Fibroblast of lung (primary cell): ENCODE measurements at regions not wholly inside any gene's neighbourhood (a gene's known extent, or its start where the extent isn't known, plus 50 kb on each side); places are given as distances from the start of the nearest gene placed in this dataset.
"Not testable (repeated sequence)": the region's sequence is repeated elsewhere in the genome, so short reads cannot be mapped to it uniquely, and the experiment has no call there.

Experiments used
- DNase-seq, 2 donors: peaks; one replicate each; pipeline versions ENCODE4 v3.0.0 to v3.0.0-alpha.2; 2010; ENCODE audit warnings: low read depth in 2 of 2
- H2AFZ ChIP-seq: 2 replicates; pipeline ENCODE4 v1.5.1; 2012; ENCODE audit warnings: low read length, control low read depth, inconsistent platforms
- H3K27ac ChIP-seq: 2 replicates; pipeline ENCODE4 v1.5.1; 2011; ENCODE audit warnings: low read length, control low read depth; ENCODE audit not compliant: insufficient read depth
- H3K27me3 ChIP-seq: 2 replicates; pipeline ENCODE4 v1.5.1; 2011; ENCODE audit warnings: mild to moderate bottlenecking, low read length; ENCODE audit not compliant: control insufficient read depth, insufficient read depth
- H3K36me3 ChIP-seq: 2 replicates; pipeline ENCODE4 v1.5.1; 2011; ENCODE audit warnings: low read length; ENCODE audit not compliant: control insufficient read depth, insufficient read depth
- H3K4me1 ChIP-seq: 2 replicates; pipeline ENCODE4 v1.5.1; 2011; ENCODE audit warnings: low read length; ENCODE audit not compliant: control insufficient read depth, insufficient read depth; ENCODE audit errors: extremely low read depth
- H3K4me2 ChIP-seq: 2 replicates; pipeline ENCODE4 v1.5.1; 2011; ENCODE audit warnings: low read length, control low read depth; ENCODE audit not compliant: insufficient read depth; ENCODE audit errors: extremely low read depth
- H3K4me3 ChIP-seq, 4 experiments: fragments of 200-600 bp in 1 of 4; sonication (generic) in 1 of 4; replicated peaks in 1 of 4; 2 replicates each; pipeline ENCODE4 v1.5.1; 2011 to 2016; ENCODE audit warnings: low read length in 4 of 4, low read depth in 3 of 4, mild to moderate bottlenecking in 3 of 4, control low read depth in 2 of 4, inconsistent platforms in 1 of 4, mixed read lengths in 1 of 4; ENCODE audit not compliant: insufficient read depth in 1 of 4; ENCODE audit errors: control extremely low read depth in 1 of 4
- H3K79me2 ChIP-seq: 2 replicates; pipeline ENCODE4 v1.5.1; 2012; ENCODE audit warnings: mild to moderate bottlenecking, low read length, inconsistent platforms; ENCODE audit not compliant: control insufficient read depth, insufficient read depth
- H3K9ac ChIP-seq: 2 replicates; pipeline ENCODE4 v1.5.1; 2011; ENCODE audit warnings: mild to moderate bottlenecking, low read length, control low read depth; ENCODE audit not compliant: insufficient read depth
- H3K9me3 ChIP-seq: 2 replicates; pipeline ENCODE4 v1.5.1; 2012; ENCODE audit warnings: low read depth, low read length; ENCODE audit not compliant: control insufficient read depth, insufficient read depth
- H4K20me1 ChIP-seq: 2 replicates; pipeline ENCODE4 v1.5.1; 2011; ENCODE audit warnings: low read length; ENCODE audit not compliant: control insufficient read depth, insufficient read depth; ENCODE audit errors: extremely low read depth

GRCh38 chr21:10412928-10413246 is 108.5 kb upstream of the TPTE start:
- not testable (repeated sequence) for H3K4me2 ChIP-seq, H3K4me3 ChIP-seq, H4K20me1 ChIP-seq, H3K9ac ChIP-seq, DNase-seq, H3K9me3 ChIP-seq, H3K4me1 ChIP-seq, H3K36me3 ChIP-seq, H3K27ac ChIP-seq, H3K79me2 ChIP-seq, H2AFZ ChIP-seq, H3K27me3 ChIP-seq

DNA sequence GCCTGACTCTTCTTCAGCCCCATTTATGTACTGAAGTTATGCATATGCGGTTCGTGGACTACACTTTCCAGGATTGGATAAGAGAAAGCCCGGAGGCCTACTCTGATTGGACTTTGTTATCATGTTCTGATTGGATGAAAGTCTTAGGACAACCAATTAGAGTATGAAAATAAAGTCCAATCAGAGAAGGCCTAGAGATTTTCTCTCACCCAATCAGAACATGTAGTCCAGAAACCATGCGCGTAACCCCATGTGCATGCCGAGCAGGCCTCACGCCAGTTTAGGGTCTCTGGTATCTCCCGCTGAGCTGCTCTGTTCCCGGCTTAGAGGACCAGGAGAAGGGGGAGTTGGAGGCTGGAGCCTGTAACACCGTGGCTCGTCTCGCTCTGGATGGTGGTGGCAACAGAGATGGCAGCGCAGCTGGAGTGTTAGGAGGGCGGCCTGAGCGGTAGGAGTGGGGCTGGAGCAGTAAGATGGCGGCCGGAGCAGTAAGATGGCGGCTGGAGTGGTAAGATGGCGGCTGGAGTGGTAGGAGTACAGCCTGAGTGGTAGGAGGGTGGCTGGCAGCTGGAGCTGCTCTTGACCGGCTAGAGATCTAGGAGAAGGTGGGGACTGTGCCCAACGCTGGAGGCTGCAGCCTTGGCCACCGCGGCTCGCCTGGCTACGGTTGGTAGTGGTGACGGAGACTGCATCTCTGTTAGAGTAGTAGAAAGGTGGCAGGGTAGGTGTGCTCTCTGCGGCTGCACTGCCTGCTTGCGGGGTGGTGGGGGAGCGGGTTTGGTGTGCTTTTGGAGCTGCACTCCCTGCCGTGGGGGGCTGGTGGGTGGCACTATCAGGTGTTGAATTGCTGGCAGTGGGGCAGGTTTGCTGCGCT is 107.9 kb upstream of the TPTE start:
- not testable (repeated sequence) for DNase-seq, H3K36me3 ChIP-seq, H3K27me3 ChIP-seq, H3K4me1 ChIP-seq, H3K4me3 ChIP-seq, H4K20me1 ChIP-seq, H3K79me2 ChIP-seq, H2AFZ ChIP-seq, H3K9me3 ChIP-seq, H3K4me2 ChIP-seq, H3K9ac ChIP-seq, H3K27ac ChIP-seq

- H3K4me1 ChIP-seq, H3K4me3 ChIP-seq, H3K36me3 ChIP-seq, DNase-seq, H3K27me3 ChIP-seq, H2AFZ ChIP-seq, H3K4me2 ChIP-seq, H4K20me1 ChIP-seq, H3K9me3 ChIP-seq, H3K9ac ChIP-seq, H3K27ac ChIP-seq, H3K79me2 ChIP-seq: not testable (repeated sequence)
Observed at GRCh38 chr21:10414121-10414924, 107.1 kb upstream of the TPTE start.

GRCh38 chr21:10414925-10415254 is 106.5 kb upstream of the TPTE start:
- not testable (repeated sequence) for H3K4me3 ChIP-seq, H3K79me2 ChIP-seq, H2AFZ ChIP-seq, H4K20me1 ChIP-seq, H3K9ac ChIP-seq, H3K27ac ChIP-seq, H3K4me2 ChIP-seq, H3K9me3 ChIP-seq, H3K36me3 ChIP-seq, H3K4me1 ChIP-seq, H3K27me3 ChIP-seq, DNase-seq

DNA sequence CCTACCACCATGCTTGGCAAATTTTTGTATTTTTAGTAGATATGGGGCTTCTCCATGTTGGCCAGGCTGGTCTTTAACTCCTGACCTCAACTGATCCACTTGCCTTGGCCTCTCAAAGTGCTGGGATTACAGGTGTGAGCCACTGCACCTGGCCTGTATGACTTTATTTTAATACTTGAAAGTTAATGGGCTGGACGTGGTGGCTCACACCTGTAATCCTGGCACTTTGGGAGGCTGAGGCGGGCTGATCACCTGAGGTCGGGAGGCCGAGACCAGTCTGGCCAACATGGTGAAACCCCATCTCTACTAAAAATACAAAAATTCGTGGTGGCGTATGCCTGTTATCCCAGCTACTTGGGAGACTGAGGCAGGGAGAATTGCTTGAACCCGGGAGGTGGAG is 105.9 kb upstream of the TPTE start:
- not testable (repeated sequence) for H3K79me2 ChIP-seq, H3K4me3 ChIP-seq, H3K36me3 ChIP-seq, H2AFZ ChIP-seq, H3K9ac ChIP-seq, H3K4me1 ChIP-seq, H3K27ac ChIP-seq, H4K20me1 ChIP-seq, H3K4me2 ChIP-seq, DNase-seq, H3K27me3 ChIP-seq, H3K9me3 ChIP-seq

DNA sequence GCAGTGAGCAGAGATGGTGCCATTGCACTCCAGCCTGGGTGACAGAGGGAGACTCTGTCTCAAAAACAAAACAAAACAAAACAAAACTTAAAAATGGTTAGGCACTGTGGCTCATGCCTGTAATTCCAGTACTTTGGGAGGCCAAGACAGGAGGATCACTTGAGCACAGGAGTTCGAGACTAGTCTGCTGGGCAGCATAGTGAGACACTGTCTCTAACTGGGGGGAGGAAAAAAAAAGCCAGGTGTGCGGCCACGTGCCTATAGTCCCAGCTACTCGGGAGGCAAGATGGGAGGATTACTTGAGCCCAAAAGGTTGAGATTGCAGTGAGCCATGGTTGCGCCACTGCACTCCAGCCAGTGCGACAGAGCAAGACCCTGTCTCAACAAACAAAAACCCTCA is 105.5 kb upstream of the TPTE start:
- H3K79me2 ChIP-seq, H3K27me3 ChIP-seq, H3K4me3 ChIP-seq, H4K20me1 ChIP-seq, H2AFZ ChIP-seq, H3K36me3 ChIP-seq, H3K4me2 ChIP-seq, H3K27ac ChIP-seq, DNase-seq, H3K4me1 ChIP-seq, H3K9ac ChIP-seq, H3K9me3 ChIP-seq: not testable (repeated sequence)
